Osteoblast (primary cell): ENCODE measurements at regions not wholly inside any gene's neighbourhood (a gene's known extent, or its start where the extent isn't known, plus 50 kb on each side); places are given as distances from the start of the nearest gene placed in this dataset.

Experiments
- DNase-seq: peaks from one replicate; pipeline ENCODE4 v3.0.0; 2011; ENCODE audit warnings: low spot score, mixed read lengths; ENCODE audit not compliant: insufficient read length; ENCODE audit errors: missing footprints
- H2AFZ ChIP-seq: 2 replicates; pipeline ENCODE4 v1.6.0; 2011; ENCODE audit warnings: mild to moderate bottlenecking, low read length
- H3K27ac ChIP-seq: 2 replicates; pipeline ENCODE4 v1.5.1; 2011; ENCODE audit warnings: mild to moderate bottlenecking, low read depth, low read length, moderate library complexity
- H3K27me3 ChIP-seq: 2 replicates; pipeline ENCODE4 v1.6.0; 2012; ENCODE audit warnings: mild to moderate bottlenecking, control low read depth, inconsistent platforms, low read length, moderate library complexity; ENCODE audit not compliant: insufficient read depth
- H3K36me3 ChIP-seq: 2 replicates; pipeline ENCODE4 v1.5.1; 2011; ENCODE audit warnings: mild to moderate bottlenecking, low read length, control low read depth, moderate library complexity; ENCODE audit not compliant: insufficient read depth
- H3K4me1 ChIP-seq: 2 replicates; pipeline ENCODE4 v1.5.1; 2011; ENCODE audit warnings: mild to moderate bottlenecking, low read length, control low read depth, moderate library complexity; ENCODE audit not compliant: insufficient read depth
- H3K4me2 ChIP-seq: 2 replicates; pipeline ENCODE4 v1.6.0; 2011; ENCODE audit warnings: mild to moderate bottlenecking, low read length; ENCODE audit not compliant: insufficient read depth
- H3K4me3 ChIP-seq: fragments of 200-600 bp; sonication (generic); 3 replicates; pipeline ENCODE4 v1.5.1; 2012; ENCODE audit warnings: mild to moderate bottlenecking, low read length, inconsistent platforms; ENCODE audit not compliant: insufficient read depth
- H3K79me2 ChIP-seq: 2 replicates; pipeline ENCODE4 v1.6.0; 2012; ENCODE audit warnings: mild to moderate bottlenecking, low read length, control low read depth, inconsistent platforms; ENCODE audit not compliant: insufficient read depth
- H3K9me3 ChIP-seq: 2 replicates; pipeline ENCODE4 v1.5.1; 2011; ENCODE audit warnings: low read depth, low read length, control low read depth
- H4K20me1 ChIP-seq: 2 replicates; pipeline ENCODE4 v1.6.0; 2012; ENCODE audit warnings: mild to moderate bottlenecking, low read length, control low read depth; ENCODE audit not compliant: insufficient read depth
- TF ChIP-seq, protein P1 (sequence below): IDR thresholded peaks from 2 replicates; pipeline ENCODE4 v1.5.1; 2011; ENCODE audit warnings: mild to moderate bottlenecking, low read depth, low read length, moderate library complexity; ENCODE audit errors: extremely low read depth

DNA sequence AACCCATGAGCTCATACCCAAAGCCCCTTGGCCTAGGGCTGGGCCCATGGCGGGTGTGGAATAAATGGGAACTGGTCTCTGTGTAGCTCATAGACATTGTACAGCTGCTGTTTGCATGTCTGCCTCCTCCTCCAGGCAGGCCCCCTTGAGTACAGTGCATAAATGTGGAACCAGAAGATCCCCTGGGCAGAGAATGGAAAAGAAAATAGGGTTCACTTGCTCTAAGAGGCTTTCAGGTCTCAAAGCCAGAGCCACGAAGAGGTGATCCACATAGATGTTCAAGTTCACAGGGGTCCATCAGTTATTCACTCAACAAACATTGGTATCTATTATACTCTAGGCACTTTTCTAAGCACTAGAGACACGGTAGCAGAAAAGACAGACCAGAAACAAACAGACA is 79.2 kb upstream of the CACNA1A start:
- H3K27ac ChIP-seq, result no peak overlapping the region
- no peaks in the 10 kb centered on the region for H4K20me1 ChIP-seq
- no peaks in the 10 kb centered on the region for H3K27me3 ChIP-seq
- no peaks in the 10 kb centered on the region for H3K36me3 ChIP-seq
- no peak overlapping the region for H3K4me2 ChIP-seq
- DNase-seq, result no peak
- H2AFZ ChIP-seq, result no peak overlapping the region
- H3K4me3 ChIP-seq, result no peak overlapping the region
- H3K4me1 ChIP-seq, result no peaks in the 10 kb centered on the region
- no peaks in the 10 kb centered on the region for H3K9me3 ChIP-seq
- H3K79me2 ChIP-seq, result no peaks in the 10 kb centered on the region
- TF ChIP-seq, protein P1, sequence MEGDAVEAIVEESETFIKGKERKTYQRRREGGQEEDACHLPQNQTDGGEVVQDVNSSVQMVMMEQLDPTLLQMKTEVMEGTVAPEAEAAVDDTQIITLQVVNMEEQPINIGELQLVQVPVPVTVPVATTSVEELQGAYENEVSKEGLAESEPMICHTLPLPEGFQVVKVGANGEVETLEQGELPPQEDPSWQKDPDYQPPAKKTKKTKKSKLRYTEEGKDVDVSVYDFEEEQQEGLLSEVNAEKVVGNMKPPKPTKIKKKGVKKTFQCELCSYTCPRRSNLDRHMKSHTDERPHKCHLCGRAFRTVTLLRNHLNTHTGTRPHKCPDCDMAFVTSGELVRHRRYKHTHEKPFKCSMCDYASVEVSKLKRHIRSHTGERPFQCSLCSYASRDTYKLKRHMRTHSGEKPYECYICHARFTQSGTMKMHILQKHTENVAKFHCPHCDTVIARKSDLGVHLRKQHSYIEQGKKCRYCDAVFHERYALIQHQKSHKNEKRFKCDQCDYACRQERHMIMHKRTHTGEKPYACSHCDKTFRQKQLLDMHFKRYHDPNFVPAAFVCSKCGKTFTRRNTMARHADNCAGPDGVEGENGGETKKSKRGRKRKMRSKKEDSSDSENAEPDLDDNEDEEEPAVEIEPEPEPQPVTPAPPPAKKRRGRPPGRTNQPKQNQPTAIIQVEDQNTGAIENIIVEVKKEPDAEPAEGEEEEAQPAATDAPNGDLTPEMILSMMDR, result no peak

DNA sequence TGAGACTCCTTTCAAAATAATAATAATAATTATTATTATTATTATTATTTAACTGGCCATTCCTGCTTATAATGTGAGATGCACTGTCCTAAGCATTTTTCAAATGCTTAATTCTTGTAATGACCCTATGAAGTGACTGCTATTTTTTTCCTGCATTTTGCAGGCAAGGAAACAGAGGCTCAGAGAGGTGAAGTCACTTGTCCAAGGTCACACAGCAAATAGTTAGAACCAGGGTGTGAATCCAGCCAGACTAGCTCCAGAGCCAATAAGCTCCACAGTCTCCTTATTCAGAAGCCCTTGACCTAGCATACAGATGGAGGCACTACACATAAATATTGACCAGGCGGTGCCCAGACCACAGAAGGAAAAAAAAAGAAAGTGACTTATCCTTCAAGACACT is 77.5 kb upstream of the CACNA1A start:
- Histone ChIP-seq H3K27me3 (no peaks in the 10 kb centered on the region), H2AFZ (no peak overlapping the region), H3K79me2 (no peaks in the 10 kb centered on the region), H3K27ac (no peak overlapping the region), H3K4me2 (no peak overlapping the region), H4K20me1 (no peaks in the 10 kb centered on the region), H3K9me3 (peaks cover 2% of the 10 kb centered on the region), H3K4me1 (peaks cover 6% of the 10 kb centered on the region), H3K4me3 (no peak overlapping the region), H3K36me3 (no peaks in the 10 kb centered on the region)
- TF ChIP-seq, protein P1, result no peak
- no peak for DNase-seq

DNA sequence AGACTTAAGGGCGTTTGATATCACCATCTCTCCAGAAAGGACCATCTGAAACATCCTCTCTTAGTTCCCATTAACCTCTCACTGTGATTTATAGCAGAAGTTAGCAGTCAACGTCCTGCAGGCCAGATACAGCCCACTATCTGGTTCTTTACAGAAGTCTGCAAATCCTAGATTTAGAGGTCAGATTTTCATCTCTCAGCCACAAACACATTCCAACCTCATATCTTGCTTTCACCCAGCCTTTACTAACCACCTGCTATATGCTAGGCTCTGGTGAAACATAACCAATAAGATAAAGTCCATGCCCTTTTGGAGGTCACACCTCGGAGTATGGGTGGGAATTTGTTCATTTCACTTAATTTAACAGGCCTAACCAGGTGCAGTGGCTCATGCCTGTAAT is 76.8 kb upstream of the CACNA1A start:
- no peak for DNase-seq
- no peaks in the 10 kb centered on the region for H3K27me3 ChIP-seq
- peaks cover 2% of the 10 kb centered on the region for H3K9me3 ChIP-seq
- peaks cover 6% of the 10 kb centered on the region for H3K4me1 ChIP-seq
- no peak overlapping the region for H3K4me3 ChIP-seq
- H2AFZ ChIP-seq, result no peak overlapping the region
- no peaks in the 10 kb centered on the region for H3K36me3 ChIP-seq
- TF ChIP-seq, protein P1, result no peak
- H3K79me2 ChIP-seq, result no peaks in the 10 kb centered on the region
- H3K4me2 ChIP-seq, result no peak overlapping the region
- no peak overlapping the region for H3K27ac ChIP-seq
- H4K20me1 ChIP-seq, result no peaks in the 10 kb centered on the region

DNA sequence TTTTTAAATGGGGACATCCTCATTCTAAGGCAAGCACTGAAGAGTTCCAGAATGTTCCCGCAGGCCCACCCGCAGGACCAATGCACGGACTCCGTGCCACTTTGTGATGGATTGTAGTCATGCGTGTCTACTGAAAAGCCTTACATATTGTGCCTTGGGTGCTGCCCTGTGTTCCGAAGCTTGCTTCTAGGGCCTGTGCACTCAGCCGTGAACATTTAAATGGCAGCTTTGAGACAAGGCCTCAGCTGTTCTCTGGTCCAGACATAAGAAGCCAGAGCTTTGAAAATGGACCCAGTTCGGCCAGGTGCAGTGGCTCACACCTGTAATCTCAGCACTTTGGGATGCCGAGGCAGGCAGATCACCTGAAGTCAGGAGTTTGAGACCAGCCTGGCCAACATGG is 75.3 kb upstream of the CACNA1A start:
- no peak overlapping the region for H2AFZ ChIP-seq
- DNase-seq, result no peak
- H3K36me3 ChIP-seq, result no peaks in the 10 kb centered on the region
- H3K4me3 ChIP-seq, result no peak overlapping the region
- TF ChIP-seq, protein P1, result no peak
- no peaks in the 10 kb centered on the region for H3K27me3 ChIP-seq
- H3K27ac ChIP-seq, result no peak overlapping the region
- peaks cover 6% of the 10 kb centered on the region for H3K4me1 ChIP-seq
- H4K20me1 ChIP-seq, result no peaks in the 10 kb centered on the region
- H3K4me2 ChIP-seq, result no peak overlapping the region
- H3K9me3 ChIP-seq, result peaks cover 5% of the 10 kb centered on the region
- no peaks in the 10 kb centered on the region for H3K79me2 ChIP-seq
